ENCODE measurements at regions not wholly inside any gene's neighbourhood (a gene's known extent, or its start where the extent isn't known, plus 50 kb on each side); places are given as distances from the start of the nearest gene placed in this dataset.

- Histone ChIP-seq H3K27me3 (ENCODE audit: insufficient read depth, low read length, poor library complexity) (no peaks in the 10 kb centered on the region), H3K4me1 (ENCODE audit: insufficient read depth, low read length) (no peaks in the 10 kb centered on the region), H3K36me3 (ENCODE audit: insufficient read depth, low read length) (no peaks in the 10 kb centered on the region), H3K4me2 (ENCODE audit: insufficient read depth, low read length) (no peak overlapping the region), H3K4me3 (ENCODE audit: low read depth in 1 of 2, low read length in 2 of 2) (no peak overlapping the region), H4K20me1 (ENCODE audit: insufficient read depth, low read length) (no peaks in the 10 kb centered on the region), H3K27ac (ENCODE audit: low read length) (no peak overlapping the region), H2AFZ (ENCODE audit: low read depth, low read length) (no peak overlapping the region), H3K79me2 (ENCODE audit: insufficient read depth, low read length) (no peaks in the 10 kb centered on the region), H3K9me3 (ENCODE audit: insufficient read depth, low read length, severe bottlenecking) (no peaks in the 10 kb centered on the region), H3K9ac (ENCODE audit: low read depth, low read length) (no peak overlapping the region)
- DNase-seq = no peak
- ATAC-seq (ENCODE audit: insufficient read depth, low read depth) = no peak
- TF ChIP-seq CTCF (IDR thresholded peaks at IDR 0.05; ENCODE audit: borderline replicate concordance, extremely low read depth, low read length, poor library complexity, severe bottlenecking) (no peak), EZH2 (IDR thresholded peaks at IDR 0.05; ENCODE audit: borderline replicate concordance, low read depth, low read length, severe bottlenecking) (no peak)
Measured at GRCh38 chr5:20694121-20694520, 706.1 kb upstream of the CDH18 start.

- H2AFZ ChIP-seq (ENCODE audit: low read depth, low read length) = no peak overlapping the region
Measured at GRCh38 chr5:20692913-20693312, 704.9 kb upstream of the CDH18 start.

GRCh38 chr5:20683241-20683940 lies 695.4 kb upstream of the CDH18 start:
- Histone ChIP-seq H3K79me2 (ENCODE audit: insufficient read depth, low read length) (no peaks in the 10 kb centered on the region), H3K36me3 (ENCODE audit: insufficient read depth, low read length) (no peaks in the 10 kb centered on the region), H3K27me3 (ENCODE audit: insufficient read depth, low read length, poor library complexity) (no peaks in the 10 kb centered on the region), H3K4me2 (ENCODE audit: insufficient read depth, low read length) (no peak overlapping the region), H2AFZ (ENCODE audit: low read depth, low read length) (no peak overlapping the region), H3K4me3 (ENCODE audit: low read depth in 1 of 2, low read length in 2 of 2) (no peak overlapping the region), H3K9me3 (ENCODE audit: insufficient read depth, low read length, severe bottlenecking) (no peaks in the 10 kb centered on the region), H3K9ac (ENCODE audit: low read depth, low read length) (no peak overlapping the region), H3K4me1 (ENCODE audit: insufficient read depth, low read length) (no peaks in the 10 kb centered on the region), H3K27ac (ENCODE audit: low read length) (no peak overlapping the region), H4K20me1 (ENCODE audit: insufficient read depth, low read length) (no peaks in the 10 kb centered on the region)
- ATAC-seq (ENCODE audit: insufficient read depth, low read depth) = no peak
- DNase-seq = no peak
- TF ChIP-seq CTCF (IDR thresholded peaks at IDR 0.05; ENCODE audit: borderline replicate concordance, extremely low read depth, low read length, poor library complexity, severe bottlenecking) = no peak
- no peak for TF ChIP-seq EZH2 (IDR thresholded peaks at IDR 0.05; ENCODE audit: borderline replicate concordance, low read depth, low read length, severe bottlenecking)

More at GRCh38 chr5:20692913-20693312, 704.9 kb upstream of the CDH18 start:
- no peak overlapping the region for H3K4me2 ChIP-seq (ENCODE audit: insufficient read depth, low read length)
- no peaks in the 10 kb centered on the region for H3K79me2 ChIP-seq (ENCODE audit: insufficient read depth, low read length)
- H3K27ac ChIP-seq (ENCODE audit: low read length) = no peak overlapping the region
- no peak overlapping the region for H3K4me3 ChIP-seq (ENCODE audit: low read depth in 1 of 2, low read length in 2 of 2)
- no peak overlapping the region for H3K9ac ChIP-seq (ENCODE audit: low read depth, low read length)
- H4K20me1 ChIP-seq (ENCODE audit: insufficient read depth, low read length) = no peaks in the 10 kb centered on the region
- no peaks in the 10 kb centered on the region for H3K27me3 ChIP-seq (ENCODE audit: insufficient read depth, low read length, poor library complexity)
- DNase-seq (no peak), ATAC-seq (ENCODE audit: insufficient read depth, low read depth) (no peak)
- no peaks in the 10 kb centered on the region for H3K4me1 ChIP-seq (ENCODE audit: insufficient read depth, low read length)
- H3K9me3 ChIP-seq (ENCODE audit: insufficient read depth, low read length, severe bottlenecking) = no peaks in the 10 kb centered on the region
- no peaks in the 10 kb centered on the region for H3K36me3 ChIP-seq (ENCODE audit: insufficient read depth, low read length)
- TF ChIP-seq EZH2 (IDR thresholded peaks at IDR 0.05; ENCODE audit: borderline replicate concordance, low read depth, low read length, severe bottlenecking) (no peak), CTCF (IDR thresholded peaks at IDR 0.05; ENCODE audit: borderline replicate concordance, extremely low read depth, low read length, poor library complexity, severe bottlenecking) (no peak)

All from DND-41 (cell line).